SK-N-SH (cell line): ENCODE measurements at regions not wholly inside any gene's neighbourhood (a gene's known extent, or its start where the extent isn't known, plus 50 kb on each side); places are given as distances from the start of the nearest gene placed in this dataset.

Experiments used
- CTCF ChIA-PET: fragments of 300-600, 350-600 bp; formaldehyde crosslinking; extraction: SDS; loops from one replicate; lab custom pipeline; 2021; lab: Yijun Ruan, JAX
- POLR2A ChIA-PET: fragments of 350-600 bp; sonication (Branson Sonifier 250); formaldehyde crosslinking; extraction: SDS; loops from one replicate; lab custom pipeline; 2020; ENCODE audit warnings: antibody characterized with exemption, inconsistent platforms; lab: Yijun Ruan, JAX
- DNase-seq: peaks from one replicate; pipeline ENCODE4 v3.0.0; 2012
- H2AFZ ChIP-seq: fragments of 200-600 bp; sonication (generic); 2 replicates; pipeline ENCODE4 v1.8.1; 2016; ENCODE audit warnings: antibody characterized with exemption, mild to moderate bottlenecking, low read depth
- H3F3A ChIP-seq: fragments of 200-600 bp; sonication (generic); replicated peaks from 2 replicates; pipeline ENCODE3; 2016; ENCODE audit warnings: antibody characterized with exemption, mild to moderate bottlenecking; ENCODE audit not compliant: insufficient read depth
- H3K27ac ChIP-seq, 2 experiments: fragments of 200-500 bp in 1 of 2; fragments of 200-600 bp in 1 of 2; sonication (Bioruptor generic) in 1 of 2; sonication (generic), shearing (Covaris generic) in 1 of 2; 2 replicates each; pipeline versions ENCODE4 v1.5.1 to v1.6.1; 2014 to 2016; ENCODE audit warnings: low read depth in 2 of 2, inconsistent platforms in 1 of 2, low read length in 1 of 2, mild to moderate bottlenecking in 1 of 2, mixed read lengths in 1 of 2
- H3K27me3 ChIP-seq: fragments of 200-600 bp; sonication (generic), shearing (Covaris generic); 2 replicates; pipeline ENCODE4 v1.6.1; 2016; ENCODE audit warnings: mixed run types; ENCODE audit not compliant: insufficient read depth
- H3K36me3 ChIP-seq, 2 experiments: fragments of 200-500 bp in 1 of 2; fragments of 200-600 bp in 1 of 2; sonication (Bioruptor generic) in 1 of 2; sonication (generic) in 1 of 2; replicated peaks in 1 of 2; 2 replicates each; pipeline versions ENCODE3 to v1.5.1; 2014 to 2016; ENCODE audit warnings: low read length in 1 of 2, mild to moderate bottlenecking in 1 of 2; ENCODE audit not compliant: insufficient read depth in 2 of 2, control insufficient read depth in 1 of 2
- H3K4me1 ChIP-seq, 2 experiments: fragments of 200-500 bp in 1 of 2; fragments of 200-600 bp in 1 of 2; sonication (Bioruptor generic) in 1 of 2; sonication (generic), shearing (Covaris generic) in 1 of 2; 2 replicates each; pipeline versions ENCODE4 v1.5.1 to v1.6.1; 2014 to 2016; ENCODE audit warnings: low read depth in 1 of 2, low read length in 1 of 2, mixed run types in 1 of 2; ENCODE audit not compliant: insufficient read depth in 2 of 2, control insufficient read depth in 1 of 2
- H3K4me2 ChIP-seq: fragments of 200-600 bp; sonication (generic), shearing (Covaris generic); 2 replicates; pipeline ENCODE4 v1.6.1; 2017; ENCODE audit warnings: mixed run types
- H3K4me3 ChIP-seq, 2 experiments: fragments of 200-500 bp in 1 of 2; fragments of 200-600 bp in 1 of 2; sonication (Bioruptor generic) in 1 of 2; sonication (generic), shearing (Covaris generic) in 1 of 2; 2 replicates each; pipeline versions ENCODE4 v1.5.1 to v1.8.1; 2014 to 2016; ENCODE audit warnings: low read depth in 2 of 2, inconsistent platforms in 1 of 2, low read length in 1 of 2, mild to moderate bottlenecking in 1 of 2, mixed read lengths in 1 of 2, moderate library complexity in 1 of 2
- H3K79me2 ChIP-seq: fragments of 200-600 bp; sonication (generic); 2 replicates; pipeline ENCODE4 v1.8.1; 2017; ENCODE audit warnings: mild to moderate bottlenecking; ENCODE audit not compliant: insufficient read depth
- H3K9ac ChIP-seq: fragments of 200-600 bp; sonication (generic); 2 replicates; pipeline ENCODE4 v1.6.1; 2017; ENCODE audit warnings: mixed run types
- H3K9me2 ChIP-seq: fragments of 200-600 bp; sonication (generic); 2 replicates; pipeline ENCODE4 v1.6.1; 2017; ENCODE audit warnings: mixed run types
- H3K9me3 ChIP-seq: fragments of 200-600 bp; sonication (generic); 2 replicates; pipeline ENCODE4 v1.6.1; 2017; ENCODE audit warnings: mixed run types, mild to moderate bottlenecking, moderate library complexity
- H4K20me1 ChIP-seq: fragments of 200-600 bp; sonication (generic); 2 replicates; pipeline ENCODE4 v1.6.1; 2017; ENCODE audit warnings: mild to moderate bottlenecking, mixed run types; ENCODE audit not compliant: insufficient read depth
- EP300 ChIP-seq, 2 experiments: IDR thresholded peaks; 2 replicates each; pipeline versions ENCODE4 v1.4.0 to v1.6.1; 2012; ENCODE audit warnings: borderline replicate concordance in 1 of 2, low read depth in 1 of 2, low read length in 1 of 2
- EZH2phosphoT487 ChIP-seq: fragments of 200-600 bp; sonication (generic); IDR thresholded peaks from 2 replicates; pipeline ENCODE4 v1.6.1; 2017; ENCODE audit warnings: low read depth, mixed run types, mild to moderate bottlenecking, antibody characterized with exemption, moderate library complexity, borderline replicate concordance
- GABPA ChIP-seq: IDR thresholded peaks from 2 replicates; pipeline ENCODE4 v1.4.0; 2012; ENCODE audit warnings: low read depth, mild to moderate bottlenecking
- GATA2 ChIP-seq: sonication (generic); formaldehyde crosslinking; IDR thresholded peaks from 2 replicates; pipeline ENCODE4 v1.5.0; 2020; ENCODE audit warnings: mild to moderate bottlenecking, missing genetic modification reagents
- MEF2A ChIP-seq: IDR thresholded peaks from 2 replicates; pipeline ENCODE4 v1.4.0; 2012; ENCODE audit warnings: low read depth, borderline replicate concordance
- MXI1 ChIP-seq: IDR thresholded peaks from 2 replicates; pipeline ENCODE4 v1.6.1; 2012; ENCODE audit warnings: mild to moderate bottlenecking, low read depth, low read length, improper control_type of control experiment
- NRF1 ChIP-seq: IDR thresholded peaks from 2 replicates; pipeline ENCODE4 v1.6.1; 2012; ENCODE audit warnings: low read depth, mild to moderate bottlenecking, low read length
- POLR2AphosphoS5 ChIP-seq: IDR thresholded peaks from 2 replicates; pipeline ENCODE4 v1.6.1; 2012; ENCODE audit warnings: low read depth, low read length
- RCOR1 ChIP-seq: fragments of 150-350 bp; IDR thresholded peaks from 2 replicates; pipeline ENCODE4 v1.6.1; 2017; ENCODE audit warnings: antibody characterized with exemption, low read length
- RXRA ChIP-seq: IDR thresholded peaks from 2 replicates; pipeline ENCODE4 v1.4.0; 2012; ENCODE audit warnings: low read depth, mild to moderate bottlenecking, borderline replicate concordance
- SMC3 ChIP-seq: IDR thresholded peaks from 2 replicates; pipeline ENCODE4 v1.6.1; 2012; ENCODE audit warnings: low read depth, low read length, improper control_type of control experiment
- TCF12 ChIP-seq: IDR thresholded peaks from 2 replicates; pipeline ENCODE4 v1.4.0; 2012
- WGBS: methylation state at CpG from one replicate; pipeline ENCODE4 v1.1.6; 2017; ENCODE audit warnings: low lambda C conversion rate; 5-methylcytosine and 5-hydroxymethylcytosine counted together
- TF ChIP-seq, protein P1 (sequence below): fragments of 200-600 bp; sonication (generic); IDR thresholded peaks from 2 replicates; pipeline ENCODE4 v1.6.1; 2017; ENCODE audit warnings: antibody characterized with exemption, mild to moderate bottlenecking, moderate library complexity
- TF ChIP-seq, protein P2 (sequence below): IDR thresholded peaks from 2 replicates; pipeline ENCODE4 v1.4.0; 2012; ENCODE audit warnings: low read depth, borderline replicate concordance
- TF ChIP-seq, protein P3 (sequence below): fragments of 150-350 bp; IDR thresholded peaks from 2 replicates; pipeline ENCODE4 v1.6.1; 2017; ENCODE audit warnings: antibody characterized with exemption, low read length, low read depth, borderline replicate concordance
- TF ChIP-seq, protein P4 (sequence below): IDR thresholded peaks from 2 replicates; pipeline ENCODE4 v1.6.1; 2012; ENCODE audit warnings: mild to moderate bottlenecking, low read depth, low read length, moderate library complexity
- TF ChIP-seq, protein P5 (sequence below): IDR thresholded peaks from 2 replicates; pipeline ENCODE4 v1.4.0; 2012; ENCODE audit warnings: low read depth

DNA sequence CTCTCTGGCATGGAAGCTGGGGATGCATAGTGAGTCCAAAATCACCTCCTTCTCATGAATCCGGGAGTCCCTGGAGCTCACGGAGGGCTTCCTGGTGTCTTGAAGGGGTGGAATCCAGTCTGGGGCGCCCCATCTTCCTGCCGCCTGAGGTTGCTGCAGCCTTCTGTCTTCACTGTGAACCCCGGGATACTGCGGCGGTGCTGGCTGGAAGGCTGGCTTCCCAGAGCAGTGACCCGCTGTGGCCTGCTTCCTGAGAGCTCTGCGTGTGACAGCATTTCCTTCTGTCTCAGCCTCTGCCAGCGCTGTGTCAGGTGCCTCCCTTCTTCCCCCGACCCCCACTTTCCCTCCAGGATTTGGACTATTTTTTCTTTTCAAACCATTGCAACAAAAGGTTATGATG is 98.8 kb upstream of the STOX2 start:
- H3K27me3 ChIP-seq = no peaks in the 10 kb centered on the region; the same call in 1 of the 2 replicates
- H3K79me2 ChIP-seq = no peaks in the 10 kb centered on the region
- H3K9me2 ChIP-seq = no peaks in the 10 kb centered on the region
- H3K36me3 ChIP-seq = no peaks in the 10 kb centered on the region
- H3F3A ChIP-seq = no peaks in the 10 kb centered on the region
- TF ChIP-seq, protein P1, sequence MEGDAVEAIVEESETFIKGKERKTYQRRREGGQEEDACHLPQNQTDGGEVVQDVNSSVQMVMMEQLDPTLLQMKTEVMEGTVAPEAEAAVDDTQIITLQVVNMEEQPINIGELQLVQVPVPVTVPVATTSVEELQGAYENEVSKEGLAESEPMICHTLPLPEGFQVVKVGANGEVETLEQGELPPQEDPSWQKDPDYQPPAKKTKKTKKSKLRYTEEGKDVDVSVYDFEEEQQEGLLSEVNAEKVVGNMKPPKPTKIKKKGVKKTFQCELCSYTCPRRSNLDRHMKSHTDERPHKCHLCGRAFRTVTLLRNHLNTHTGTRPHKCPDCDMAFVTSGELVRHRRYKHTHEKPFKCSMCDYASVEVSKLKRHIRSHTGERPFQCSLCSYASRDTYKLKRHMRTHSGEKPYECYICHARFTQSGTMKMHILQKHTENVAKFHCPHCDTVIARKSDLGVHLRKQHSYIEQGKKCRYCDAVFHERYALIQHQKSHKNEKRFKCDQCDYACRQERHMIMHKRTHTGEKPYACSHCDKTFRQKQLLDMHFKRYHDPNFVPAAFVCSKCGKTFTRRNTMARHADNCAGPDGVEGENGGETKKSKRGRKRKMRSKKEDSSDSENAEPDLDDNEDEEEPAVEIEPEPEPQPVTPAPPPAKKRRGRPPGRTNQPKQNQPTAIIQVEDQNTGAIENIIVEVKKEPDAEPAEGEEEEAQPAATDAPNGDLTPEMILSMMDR = no peak
- TF ChIP-seq RCOR1 (no peak), MEF2A (no peak), GABPA (no peak), GATA2 (CRISPR knock-in tag) (no peak), TCF12 (no peak), EP300 (IDR thresholded peaks at IDR 0.05; ENCODE audit: borderline replicate concordance in 1 of 2, low read depth in 1 of 2, low read length in 1 of 2) (no peak), SMC3 (no peak), MXI1 (no peak), RXRA (no peak), EZH2phosphoT487 (no peak), POLR2AphosphoS5 (no peak), NRF1 (no peak)
- TF ChIP-seq, protein P2, sequence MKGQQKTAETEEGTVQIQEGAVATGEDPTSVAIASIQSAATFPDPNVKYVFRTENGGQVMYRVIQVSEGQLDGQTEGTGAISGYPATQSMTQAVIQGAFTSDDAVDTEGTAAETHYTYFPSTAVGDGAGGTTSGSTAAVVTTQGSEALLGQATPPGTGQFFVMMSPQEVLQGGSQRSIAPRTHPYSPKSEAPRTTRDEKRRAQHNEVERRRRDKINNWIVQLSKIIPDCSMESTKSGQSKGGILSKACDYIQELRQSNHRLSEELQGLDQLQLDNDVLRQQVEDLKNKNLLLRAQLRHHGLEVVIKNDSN = no peak
- TF ChIP-seq, protein P3, sequence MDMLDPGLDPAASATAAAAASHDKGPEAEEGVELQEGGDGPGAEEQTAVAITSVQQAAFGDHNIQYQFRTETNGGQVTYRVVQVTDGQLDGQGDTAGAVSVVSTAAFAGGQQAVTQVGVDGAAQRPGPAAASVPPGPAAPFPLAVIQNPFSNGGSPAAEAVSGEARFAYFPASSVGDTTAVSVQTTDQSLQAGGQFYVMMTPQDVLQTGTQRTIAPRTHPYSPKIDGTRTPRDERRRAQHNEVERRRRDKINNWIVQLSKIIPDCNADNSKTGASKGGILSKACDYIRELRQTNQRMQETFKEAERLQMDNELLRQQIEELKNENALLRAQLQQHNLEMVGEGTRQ = no peak
- TF ChIP-seq, protein P4, sequence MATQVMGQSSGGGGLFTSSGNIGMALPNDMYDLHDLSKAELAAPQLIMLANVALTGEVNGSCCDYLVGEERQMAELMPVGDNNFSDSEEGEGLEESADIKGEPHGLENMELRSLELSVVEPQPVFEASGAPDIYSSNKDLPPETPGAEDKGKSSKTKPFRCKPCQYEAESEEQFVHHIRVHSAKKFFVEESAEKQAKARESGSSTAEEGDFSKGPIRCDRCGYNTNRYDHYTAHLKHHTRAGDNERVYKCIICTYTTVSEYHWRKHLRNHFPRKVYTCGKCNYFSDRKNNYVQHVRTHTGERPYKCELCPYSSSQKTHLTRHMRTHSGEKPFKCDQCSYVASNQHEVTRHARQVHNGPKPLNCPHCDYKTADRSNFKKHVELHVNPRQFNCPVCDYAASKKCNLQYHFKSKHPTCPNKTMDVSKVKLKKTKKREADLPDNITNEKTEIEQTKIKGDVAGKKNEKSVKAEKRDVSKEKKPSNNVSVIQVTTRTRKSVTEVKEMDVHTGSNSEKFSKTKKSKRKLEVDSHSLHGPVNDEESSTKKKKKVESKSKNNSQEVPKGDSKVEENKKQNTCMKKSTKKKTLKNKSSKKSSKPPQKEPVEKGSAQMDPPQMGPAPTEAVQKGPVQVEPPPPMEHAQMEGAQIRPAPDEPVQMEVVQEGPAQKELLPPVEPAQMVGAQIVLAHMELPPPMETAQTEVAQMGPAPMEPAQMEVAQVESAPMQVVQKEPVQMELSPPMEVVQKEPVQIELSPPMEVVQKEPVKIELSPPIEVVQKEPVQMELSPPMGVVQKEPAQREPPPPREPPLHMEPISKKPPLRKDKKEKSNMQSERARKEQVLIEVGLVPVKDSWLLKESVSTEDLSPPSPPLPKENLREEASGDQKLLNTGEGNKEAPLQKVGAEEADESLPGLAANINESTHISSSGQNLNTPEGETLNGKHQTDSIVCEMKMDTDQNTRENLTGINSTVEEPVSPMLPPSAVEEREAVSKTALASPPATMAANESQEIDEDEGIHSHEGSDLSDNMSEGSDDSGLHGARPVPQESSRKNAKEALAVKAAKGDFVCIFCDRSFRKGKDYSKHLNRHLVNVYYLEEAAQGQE = no peak
- TF ChIP-seq, protein P5, sequence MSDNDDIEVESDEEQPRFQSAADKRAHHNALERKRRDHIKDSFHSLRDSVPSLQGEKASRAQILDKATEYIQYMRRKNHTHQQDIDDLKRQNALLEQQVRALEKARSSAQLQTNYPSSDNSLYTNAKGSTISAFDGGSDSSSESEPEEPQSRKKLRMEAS = no peak
- no peak overlapping the region for H2AFZ ChIP-seq
- ChIA-PET POLR2A (no interaction called here), CTCF (interaction anchor here (1.2 kb wide), 1 partner anchor 294 kb away, joined by 4 read pairs; no protein-coding TSS in a partner anchor)
- H3K9me3 ChIP-seq = no peaks in the 10 kb centered on the region
- WGBS = 77% methylated on average over 7 of the region's 11 CpGs
- H3K9ac ChIP-seq = no peak overlapping the region
- H3K4me2 ChIP-seq = no peak overlapping the region
- no peak overlapping the region for H3K27ac ChIP-seq
- no peaks in the 10 kb centered on the region for H3K4me1 ChIP-seq
- DNase-seq = no peak
- no peaks in the 10 kb centered on the region for H4K20me1 ChIP-seq
- H3K4me3 ChIP-seq = no peak overlapping the region
